H1 (cell line): ENCODE measurements at regions not wholly inside any gene's neighbourhood (a gene's known extent, or its start where the extent isn't known, plus 50 kb on each side); places are given as distances from the start of the nearest gene placed in this dataset.

Experiments
- CTCF ChIA-PET: fragments of 300-600 bp; sonication (Branson Sonifier 250); formaldehyde crosslinking; loops from one replicate; lab custom pipeline; 2021; ENCODE audit not compliant: partially characterized antibody; lab: Charles Lee
- POLR2A ChIA-PET: fragments of 300-600 bp; sonication (Branson Sonifier 250); formaldehyde crosslinking; loops from one replicate; lab custom pipeline; 2021; ENCODE audit warnings: inconsistent platforms; ENCODE audit not compliant: partially characterized antibody; lab: Charles Lee
- DNase-seq, 2 experiments: peaks; one replicate each; pipeline versions ENCODE4 v3.0.0 to v3.0.0-alpha.2; 2010 to 2022; ENCODE audit warnings: low spot score in 2 of 2, low read depth in 1 of 2, mixed read lengths in 1 of 2
- FAIRE-seq: peaks from 2 replicates; lab custom pipeline; 2011; peaks lifted over from hg19 to GRCh38; lab: Jason Lieb, UNC
- H2AFZ ChIP-seq: 2 replicates; pipeline ENCODE4 v1.8.1; 2012; ENCODE audit warnings: low read length, inconsistent platforms
- H2AK5ac ChIP-seq: 2 replicates; pipeline ENCODE4 v1.6.1; 2013; ENCODE audit warnings: low read depth, low read length
- H2BK120ac ChIP-seq: replicated peaks from 2 replicates; pipeline ENCODE3; 2013; ENCODE audit warnings: low read depth, low read length, inconsistent platforms
- H2BK12ac ChIP-seq: 2 replicates; pipeline ENCODE4 v1.6.1; 2013; ENCODE audit warnings: low read depth, low read length
- H2BK15ac ChIP-seq: 2 replicates; pipeline ENCODE4 v1.6.1; 2013; ENCODE audit warnings: low read length
- H2BK20ac ChIP-seq: 2 replicates; pipeline ENCODE4 v1.6.1; 2013; ENCODE audit warnings: low read length
- H2BK5ac ChIP-seq: 2 replicates; pipeline ENCODE4 v1.6.1; 2013; ENCODE audit warnings: low read depth, low read length
- H3K14ac ChIP-seq: 2 replicates; pipeline ENCODE4 v1.6.1; 2013; ENCODE audit warnings: inconsistent platforms; ENCODE audit not compliant: insufficient read length
- H3K18ac ChIP-seq: 2 replicates; pipeline ENCODE4 v1.6.1; 2013; ENCODE audit warnings: low read length; ENCODE audit errors: extremely low read depth
- H3K23ac ChIP-seq: 2 replicates; pipeline ENCODE4 v1.6.1; 2013; ENCODE audit warnings: inconsistent platforms; ENCODE audit not compliant: insufficient read length
- H3K23me2 ChIP-seq: 2 replicates; pipeline ENCODE4 v1.6.1; 2013; ENCODE audit warnings: low read depth, low read length
- H3K27ac ChIP-seq: 2 replicates; pipeline ENCODE4 v1.6.1; 2011; ENCODE audit warnings: low read depth, low read length, inconsistent platforms
- H3K27me3 ChIP-seq, 4 experiments: replicated peaks in 1 of 4; 1 replicate in 1 of 4; 2 replicates in 3 of 4; pipeline versions ENCODE4 v1.6.1 to v1.8.1; 2011 to 2013; ENCODE audit warnings: low read length in 3 of 4, mild to moderate bottlenecking in 3 of 4, inconsistent platforms in 2 of 4, mixed read lengths in 2 of 4, moderate library complexity in 1 of 4; ENCODE audit not compliant: control insufficient read depth in 3 of 4, insufficient read depth in 3 of 4; ENCODE audit errors: extremely low read depth in 1 of 4
- H3K36me3 ChIP-seq, 4 experiments: 2 replicates each; pipeline versions ENCODE4 v1.6.1 to v1.8.1; 2011 to 2013; ENCODE audit warnings: mild to moderate bottlenecking in 4 of 4, low read length in 3 of 4, moderate library complexity in 2 of 4, control low read depth in 1 of 4, inconsistent platforms in 1 of 4; ENCODE audit not compliant: insufficient read depth in 4 of 4, control insufficient read depth in 2 of 4
- H3K4ac ChIP-seq: replicated peaks from 2 replicates; pipeline ENCODE3; 2013; ENCODE audit warnings: low read length, low read depth, mixed read lengths, inconsistent platforms; ENCODE audit not compliant: insufficient read length
- H3K4me1 ChIP-seq, 4 experiments: replicated peaks in 1 of 4; 1 replicate in 1 of 4; 2 replicates in 3 of 4; pipeline versions ENCODE4 v1.6.1 to v1.8.1; 2011 to 2013; ENCODE audit warnings: low read length in 3 of 4, inconsistent platforms in 2 of 4, mixed read lengths in 1 of 4; ENCODE audit not compliant: insufficient read depth in 4 of 4, control insufficient read depth in 3 of 4
- H3K4me2 ChIP-seq, 2 experiments: 2 replicates each; pipeline versions ENCODE4 v1.6.1 to v1.8.1; 2011 to 2013; ENCODE audit warnings: low read depth in 2 of 2, low read length in 2 of 2, control low read depth in 1 of 2, inconsistent platforms in 1 of 2, mild to moderate bottlenecking in 1 of 2; ENCODE audit not compliant: insufficient read depth in 1 of 2
- H3K4me3 ChIP-seq, 4 experiments: fragments of 200-600, 300-600 bp in 1 of 4; sonication (generic), shearing (Covaris generic), sonication (Bioruptor Twin) in 1 of 4; 2 replicates each; pipeline versions ENCODE4 v1.5.1 to v1.8.1; 2011 to 2016; ENCODE audit warnings: low read length in 4 of 4, low read depth in 3 of 4, control low read depth in 2 of 4, inconsistent platforms in 2 of 4, mild to moderate bottlenecking in 2 of 4, mixed read lengths in 1 of 4, moderate library complexity in 1 of 4; ENCODE audit not compliant: insufficient read depth in 2 of 4; ENCODE audit errors: extremely low read depth in 1 of 4
- H3K56ac ChIP-seq: replicated peaks from 2 replicates; pipeline ENCODE3; 2013; ENCODE audit warnings: low read depth, mild to moderate bottlenecking, mixed read lengths, low read length, inconsistent platforms; ENCODE audit not compliant: insufficient read length
- H3K79me1 ChIP-seq: 2 replicates; pipeline ENCODE4 v1.6.1; 2013; ENCODE audit warnings: low read depth, low read length, control low read depth
- H3K79me2 ChIP-seq, 2 experiments: 2 replicates each; pipeline versions ENCODE4 v1.6.1 to v1.8.1; 2012 to 2013; ENCODE audit warnings: low read length in 2 of 2, mild to moderate bottlenecking in 2 of 2, inconsistent platforms in 1 of 2; ENCODE audit not compliant: insufficient read depth in 2 of 2, control insufficient read depth in 1 of 2
- H3K9ac ChIP-seq, 4 experiments: replicated peaks in 1 of 4; 1 replicate in 1 of 4; 2 replicates in 3 of 4; pipeline versions ENCODE4 v1.6.1 to v1.8.1; 2011 to 2013; ENCODE audit warnings: low read depth in 3 of 4, low read length in 3 of 4, control low read depth in 2 of 4, mild to moderate bottlenecking in 2 of 4, moderate library complexity in 2 of 4, inconsistent platforms in 1 of 4; ENCODE audit errors: extremely low read depth in 1 of 4
- H3K9me3 ChIP-seq, 2 experiments: 2 replicates each; pipeline versions ENCODE4 v1.6.1 to v1.8.1; 2012 to 2013; ENCODE audit warnings: mild to moderate bottlenecking in 2 of 2, moderate library complexity in 2 of 2, control low read depth in 1 of 2, inconsistent platforms in 1 of 2, low read depth in 1 of 2, low read length in 1 of 2, mixed read lengths in 1 of 2; ENCODE audit not compliant: insufficient read depth in 2 of 2
- H4K20me1 ChIP-seq, 2 experiments: replicated peaks in 1 of 2; 2 replicates each; pipeline versions ENCODE3 to v1.8.1; 2011 to 2013; ENCODE audit warnings: inconsistent platforms in 2 of 2, low read length in 2 of 2, mild to moderate bottlenecking in 1 of 2; ENCODE audit not compliant: insufficient read depth in 2 of 2, control insufficient read depth in 1 of 2
- H4K5ac ChIP-seq: 2 replicates; pipeline ENCODE4 v1.6.1; 2013; ENCODE audit warnings: low read length, low read depth, mixed read lengths, inconsistent platforms; ENCODE audit not compliant: insufficient read length
- H4K8ac ChIP-seq: 2 replicates; pipeline ENCODE4 v1.8.0; 2013; ENCODE audit warnings: mild to moderate bottlenecking, moderate library complexity, low read length, inconsistent platforms; ENCODE audit not compliant: insufficient read depth; ENCODE audit errors: extremely low read depth
- H4K91ac ChIP-seq: replicated peaks from 2 replicates; pipeline ENCODE3; 2013; ENCODE audit warnings: low read length, mixed read lengths, inconsistent platforms; ENCODE audit not compliant: insufficient read length
- SAP30 ChIP-seq: fragments of 300-600 bp; sonication (generic); IDR thresholded peaks from 2 replicates; pipeline ENCODE4 v1.7.1; 2012; ENCODE audit warnings: low read length, moderate library complexity, mild to moderate bottlenecking, inconsistent platforms; ENCODE audit not compliant: insufficient read depth, insufficient replicate concordance
- WGBS, 2 experiments: shearing (Covaris generic) in 1 of 2; methylation state at CpG; one replicate each; pipeline versions ENCODE4 v1.1.6 to v1.1.7; 2013 to 2015; ENCODE audit warnings: low lambda C conversion rate in 2 of 2, mixed read lengths in 2 of 2, inconsistent platforms in 1 of 2, low coverage in 1 of 2, missing lambda C conversion rate in 1 of 2; ENCODE audit not compliant: insufficient replicate concordance in 2 of 2, insufficient coverage in 1 of 2, insufficient read length in 1 of 2; ENCODE audit errors: extremely low coverage in 1 of 2, missing lambda C conversion rate in 1 of 2; 5-methylcytosine and 5-hydroxymethylcytosine counted together
- TF ChIP-seq, protein P1 (sequence below): IDR thresholded peaks from 2 replicates; pipeline ENCODE4 v1.6.1; 2012; ENCODE audit warnings: low read length, inconsistent platforms

DNA sequence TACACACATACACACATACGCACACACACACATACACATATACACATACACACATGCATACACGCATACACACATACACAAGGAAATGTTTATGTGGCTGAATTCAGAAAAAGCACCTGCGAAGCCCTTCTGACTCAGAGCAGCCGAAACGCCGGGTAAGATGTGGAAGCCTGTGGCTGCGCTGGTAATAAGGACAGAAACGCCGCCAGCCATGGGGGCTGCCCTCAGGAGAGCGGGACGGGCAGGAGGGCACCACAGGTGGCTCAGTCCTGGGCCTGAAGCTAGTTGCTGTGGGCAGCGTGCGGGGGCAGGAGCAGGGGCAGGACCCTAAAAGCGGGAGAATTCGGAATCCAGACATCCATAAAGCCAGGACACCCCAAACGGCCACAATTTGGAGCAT lies 378.3 kb downstream of the BRD1 start:
- Histone ChIP-seq H3K9me3 (no peaks in the 10 kb centered on the region; a peak in 1 of 4 replicates), H2BK120ac (peak overlapping the region; percentile 28), H3K36me3 (no peaks in the 10 kb centered on the region; a peak in 1 of 8 replicates), H3K4me1 (peaks cover 0 to 18% (median 12%) of the 10 kb centered on the region in 4 experiments; a peak in 6 of 7 replicates), H3K23ac (no peak overlapping the region), H4K5ac (no peak overlapping the region), H3K79me2 (no peaks in the 10 kb centered on the region), H3K4me2 (peak overlapping the region; percentile 68 to 76), H2BK5ac (0 out of 2 replicates have a peak overlapping the region, but pooled peaks have one; percentile 56), H3K27ac (no peak overlapping the region), H4K91ac (no peak overlapping the region), H3K9ac (no peak overlapping the region), H2AK5ac (no peak overlapping the region; the same call in 1 of the 2 replicates), H3K27me3 (peaks cover 2 to 26% (median 13%) of the 10 kb centered on the region in 4 experiments; a peak in 5 of 7 replicates), H3K4ac (no peak overlapping the region), H2AFZ (no peak overlapping the region), H2BK15ac (no peak overlapping the region), H3K56ac (no peak overlapping the region), H3K14ac (no peak overlapping the region), H3K23me2 (peaks cover 18% of the 10 kb centered on the region), H3K79me1 (no peaks in the 10 kb centered on the region; the same call in 1 of the 2 replicates), H4K8ac (no peak overlapping the region), H3K18ac (no peak overlapping the region; the same call in 1 of the 2 replicates), H2BK20ac (no peak overlapping the region), H2BK12ac (0 out of 2 replicates have a peak overlapping the region, but pooled peaks have one; percentile 91), H4K20me1 (peaks cover 0 to 9% of the 10 kb centered on the region in 2 experiments), H3K4me3 (no peak overlapping the region)
- no peak for TF ChIP-seq SAP30
- TF ChIP-seq, protein P1, sequence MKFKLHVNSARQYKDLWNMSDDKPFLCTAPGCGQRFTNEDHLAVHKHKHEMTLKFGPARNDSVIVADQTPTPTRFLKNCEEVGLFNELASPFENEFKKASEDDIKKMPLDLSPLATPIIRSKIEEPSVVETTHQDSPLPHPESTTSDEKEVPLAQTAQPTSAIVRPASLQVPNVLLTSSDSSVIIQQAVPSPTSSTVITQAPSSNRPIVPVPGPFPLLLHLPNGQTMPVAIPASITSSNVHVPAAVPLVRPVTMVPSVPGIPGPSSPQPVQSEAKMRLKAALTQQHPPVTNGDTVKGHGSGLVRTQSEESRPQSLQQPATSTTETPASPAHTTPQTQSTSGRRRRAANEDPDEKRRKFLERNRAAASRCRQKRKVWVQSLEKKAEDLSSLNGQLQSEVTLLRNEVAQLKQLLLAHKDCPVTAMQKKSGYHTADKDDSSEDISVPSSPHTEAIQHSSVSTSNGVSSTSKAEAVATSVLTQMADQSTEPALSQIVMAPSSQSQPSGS: no peak
- FAIRE-seq: no peak
- no peak for DNase-seq
- ChIA-PET POLR2A (interaction anchor here (0.7 kb wide), 1 partner anchor 64 kb away, joined by 3 read pairs; no protein-coding TSS in a partner anchor), CTCF (interaction anchor here (0.9 kb wide), 1 partner anchor 51 kb away, joined by 5 read pairs; no protein-coding TSS in a partner anchor)
- 89% methylated on average over 16 of the region's 16 CpGs; no CpG with 5 or more reads in 1 of the 2 experiments for WGBS, 2 experiments
